Erythroblast (primary cell): ENCODE measurements at regions not wholly inside any gene's neighbourhood (a gene's known extent, or its start where the extent isn't known, plus 50 kb on each side); places are given as distances from the start of the nearest gene placed in this dataset.

Experiments
- GATA1 ChIP-seq: IDR thresholded peaks from 2 replicates; pipeline ENCODE4 v1.6.1; 2011; ENCODE audit warnings: low read depth, mild to moderate bottlenecking, control low read depth, low read length, moderate library complexity
- POLR2A ChIP-seq: IDR thresholded peaks from 2 replicates; pipeline ENCODE4 v1.6.1; 2011; ENCODE audit warnings: mild to moderate bottlenecking, low read length

DNA sequence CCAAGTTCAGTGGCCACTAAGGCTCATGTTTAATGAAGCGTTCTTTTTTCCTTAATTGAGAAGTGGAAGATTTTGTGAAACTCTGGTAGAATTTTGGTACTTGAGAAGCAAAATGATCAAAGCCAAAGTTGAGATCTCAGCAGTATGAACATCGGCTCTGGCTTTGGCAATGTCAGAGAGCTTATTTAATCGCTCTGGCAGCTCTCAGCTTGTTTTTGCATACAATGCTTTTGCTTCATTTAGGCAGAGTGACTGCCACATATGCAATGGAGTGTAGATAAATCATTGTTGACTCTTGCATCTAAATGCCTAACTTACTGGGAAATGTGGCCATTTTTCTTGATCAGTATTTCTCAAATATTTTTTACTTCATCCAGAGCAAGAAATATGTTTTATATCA lies 135.7 kb downstream of the AASDH start:
- no peak for TF ChIP-seq POLR2A
- TF ChIP-seq GATA1: no peak
